ENCODE measurements at regions not wholly inside any gene's neighbourhood (a gene's known extent, or its start where the extent isn't known, plus 50 kb on each side); places are given as distances from the start of the nearest gene placed in this dataset.
"Not testable (repeated sequence)": the region's sequence is repeated elsewhere in the genome, so short reads cannot be mapped to it uniquely, and the experiment has no call there.

DNA sequence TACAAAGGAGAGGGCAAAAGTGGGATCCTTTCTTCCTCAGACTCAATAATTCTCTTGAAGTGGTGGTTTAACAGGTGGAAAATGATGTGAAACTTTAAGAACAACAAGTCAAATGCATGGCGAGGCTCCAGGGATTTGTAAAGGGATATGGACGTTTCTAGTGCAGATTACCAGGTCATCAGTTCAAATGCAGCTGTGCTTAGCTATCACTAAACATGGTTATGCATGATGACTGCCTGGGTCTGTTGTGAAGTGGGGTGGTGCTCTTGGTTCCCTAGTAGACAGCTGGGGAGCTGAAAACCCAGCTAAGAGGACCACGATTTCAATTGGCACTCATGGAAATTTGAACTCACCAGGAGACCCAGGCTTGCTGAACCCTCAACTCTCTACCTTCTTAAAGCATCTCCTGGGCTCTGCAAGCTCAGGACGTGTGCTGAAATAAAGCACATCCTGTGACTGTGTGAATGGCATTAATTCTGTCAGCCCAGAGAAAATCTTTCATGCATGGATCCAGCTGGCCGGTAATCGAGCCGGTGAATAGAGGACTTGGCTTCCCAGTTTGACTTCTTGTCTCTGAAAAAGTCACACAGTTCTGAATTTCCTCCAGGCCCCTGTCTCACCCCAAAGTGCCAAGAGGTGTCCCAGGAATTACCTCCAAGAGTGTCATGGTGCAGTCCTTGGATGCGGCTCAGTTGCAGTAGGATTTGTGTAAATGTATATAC lies 146.1 kb downstream of the MTX2 start:
- Mint-ChIP-seq H3K27ac (no peak overlapping the region), H3K9me3 (no peaks in the 10 kb centered on the region), H3K27me3 (peaks cover 20% of the 10 kb centered on the region), H3K4me1 (no peaks in the 10 kb centered on the region), H3K36me3 (no peaks in the 10 kb centered on the region), H3K4me3 (no peak overlapping the region)
- ATAC-seq = no peak

DNA sequence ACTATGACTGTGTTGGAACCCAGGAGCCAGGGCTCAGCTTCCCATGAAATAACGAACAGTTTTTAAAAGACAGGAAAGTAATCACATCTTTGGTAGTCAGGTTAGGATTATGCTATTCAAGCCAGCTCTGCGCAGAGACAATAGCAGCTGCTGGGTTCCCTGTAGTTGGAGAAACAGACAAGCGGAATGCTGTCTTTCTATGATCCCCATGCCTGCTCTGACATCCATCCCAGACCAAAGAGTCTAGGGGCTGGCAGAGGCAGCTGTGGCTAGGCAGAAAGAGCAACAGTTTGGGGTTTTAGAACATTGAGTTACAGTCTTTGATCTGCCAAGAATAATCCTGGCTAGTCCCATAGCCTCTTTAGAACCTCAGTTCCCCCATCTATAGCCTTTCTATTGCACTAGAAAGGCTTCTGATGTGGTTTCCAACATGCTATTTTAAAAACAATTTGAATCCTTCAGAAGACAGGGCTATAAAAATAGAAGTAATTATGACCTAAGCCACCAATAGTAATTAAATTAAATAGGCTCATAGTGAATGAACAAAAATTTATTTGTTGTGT lies 146.8 kb downstream of the MTX2 start:
- Mint-ChIP-seq H3K27me3 (peaks cover 20% of the 10 kb centered on the region), H3K36me3 (no peaks in the 10 kb centered on the region), H3K4me1 (no peaks in the 10 kb centered on the region), H3K9me3 (no peaks in the 10 kb centered on the region), H3K27ac (no peak overlapping the region), H3K4me3 (no peak overlapping the region)
- no peak for ATAC-seq

DNA sequence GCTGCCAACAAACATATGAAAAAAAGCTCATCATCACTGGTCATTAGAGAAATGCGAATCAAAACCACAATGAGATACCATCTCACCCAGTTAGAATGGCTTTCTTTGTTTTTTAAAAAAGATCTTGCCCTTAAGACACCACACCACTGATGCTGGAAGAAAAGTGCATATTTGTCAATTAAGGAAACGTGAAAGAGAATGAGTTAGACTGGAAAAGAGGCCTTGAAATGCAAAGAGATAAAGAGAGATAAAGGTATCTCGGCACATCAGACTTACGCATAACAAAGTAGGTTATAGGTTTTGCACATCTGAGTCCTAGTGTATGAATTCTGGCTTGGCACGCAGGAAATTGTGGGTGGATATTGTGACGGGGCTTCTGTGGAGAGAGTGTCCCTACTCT lies 149.5 kb downstream of the MTX2 start:
- no peaks in the 10 kb centered on the region for H3K4me1 Mint-ChIP-seq
- ATAC-seq = no peak
- H3K27me3 Mint-ChIP-seq = peaks cover 28% of the 10 kb centered on the region
- no peak overlapping the region for H3K27ac Mint-ChIP-seq
- no peak overlapping the region for H3K4me3 Mint-ChIP-seq
- H3K36me3 Mint-ChIP-seq = no peaks in the 10 kb centered on the region
- H3K9me3 Mint-ChIP-seq = no peaks in the 10 kb centered on the region

DNA sequence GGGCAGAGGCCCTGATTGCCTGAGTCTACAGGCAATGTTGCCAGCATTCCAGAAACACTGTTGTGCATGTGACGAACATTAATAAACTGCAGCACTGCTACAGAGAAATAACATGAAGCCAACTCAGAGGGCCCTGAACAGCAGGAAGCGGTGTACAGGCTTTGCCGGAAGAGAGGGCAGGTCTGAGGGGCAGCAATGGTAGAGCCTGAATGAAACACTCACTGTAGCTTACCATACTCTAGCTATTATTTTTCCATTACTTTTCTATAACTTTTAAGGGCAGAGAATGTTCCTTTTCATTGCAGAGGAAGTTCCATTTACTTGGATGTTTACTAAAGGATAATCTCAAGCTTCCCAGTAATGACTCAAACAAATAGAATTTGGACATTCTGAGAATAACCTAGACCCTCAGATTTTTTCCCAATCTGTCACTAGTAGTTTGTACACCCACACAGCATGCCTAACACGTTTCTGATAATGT lies 150.4 kb downstream of the MTX2 start:
- no peak for ATAC-seq
- no peak overlapping the region for H3K4me3 Mint-ChIP-seq
- H3K9me3 Mint-ChIP-seq = no peaks in the 10 kb centered on the region
- peaks cover 31% of the 10 kb centered on the region for H3K27me3 Mint-ChIP-seq
- no peaks in the 10 kb centered on the region for H3K4me1 Mint-ChIP-seq
- no peaks in the 10 kb centered on the region for H3K36me3 Mint-ChIP-seq
- no peak overlapping the region for H3K27ac Mint-ChIP-seq

DNA sequence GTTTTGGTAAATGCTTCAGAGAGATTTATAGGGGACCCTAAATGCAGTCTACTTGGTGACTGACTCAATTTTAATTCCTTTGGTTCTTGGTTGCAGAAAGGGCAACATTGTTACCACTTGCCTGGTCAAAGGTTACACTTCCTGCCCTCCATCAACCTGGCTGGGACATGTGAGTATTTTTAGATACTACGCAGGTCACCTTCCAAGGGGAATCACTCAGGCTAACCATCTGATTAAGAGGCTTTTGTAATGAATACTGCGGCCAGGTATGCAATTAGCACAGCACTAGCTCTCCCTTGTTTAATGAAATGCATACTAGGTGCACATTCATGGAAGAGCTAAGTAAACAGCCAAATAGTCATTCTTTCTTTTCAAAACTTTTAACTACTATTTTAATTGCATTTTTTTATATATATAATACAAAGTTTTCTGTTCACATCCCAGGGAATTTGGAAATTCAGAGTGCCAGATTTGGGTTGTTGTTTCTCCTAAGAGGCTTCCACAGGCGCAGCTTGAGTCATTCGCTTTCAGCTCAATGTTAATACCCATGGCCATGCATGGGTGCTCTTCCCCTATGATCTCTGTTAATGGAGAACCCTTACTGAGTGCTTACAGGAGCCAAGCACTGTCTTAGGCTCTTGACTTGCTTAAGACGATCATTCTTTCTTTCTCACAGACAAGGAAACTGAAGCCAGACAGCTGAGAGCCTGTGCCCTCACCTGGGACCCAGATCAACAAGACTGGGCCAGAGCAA lies 152.2 kb downstream of the MTX2 start:
- ATAC-seq = no peak
- Mint-ChIP-seq H3K9me3 (no peaks in the 10 kb centered on the region), H3K4me1 (no peaks in the 10 kb centered on the region), H3K4me3 (no peak overlapping the region), H3K27ac (no peak overlapping the region), H3K27me3 (peaks cover 27% of the 10 kb centered on the region), H3K36me3 (no peaks in the 10 kb centered on the region)

DNA sequence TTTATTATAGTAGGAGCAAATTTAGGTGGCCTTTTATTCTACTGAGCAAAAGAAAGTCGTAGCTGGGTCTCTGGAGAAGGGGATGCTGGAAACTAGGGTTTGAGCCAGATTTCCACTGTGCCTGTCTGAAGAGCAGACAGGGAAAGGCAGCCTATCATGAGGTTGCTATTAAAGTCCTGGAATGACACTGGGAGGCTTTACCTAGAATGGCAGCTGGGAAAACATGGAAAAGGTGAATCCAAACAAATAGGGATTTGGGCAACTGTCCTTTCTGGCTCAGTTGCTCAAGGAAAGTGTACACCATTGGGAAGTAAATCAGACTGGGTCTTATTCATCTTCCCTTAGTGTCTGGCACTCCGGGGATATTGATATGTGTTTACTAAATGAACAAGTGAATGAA lies 154.6 kb downstream of the MTX2 start:
- no peaks in the 10 kb centered on the region for H3K36me3 Mint-ChIP-seq
- ATAC-seq = no peak
- H3K27me3 Mint-ChIP-seq = peaks cover 27% of the 10 kb centered on the region
- no peak overlapping the region for H3K27ac Mint-ChIP-seq
- H3K4me3 Mint-ChIP-seq = no peak overlapping the region
- H3K4me1 Mint-ChIP-seq = peaks cover 3% of the 10 kb centered on the region
- H3K9me3 Mint-ChIP-seq = peaks cover 10% of the 10 kb centered on the region

DNA sequence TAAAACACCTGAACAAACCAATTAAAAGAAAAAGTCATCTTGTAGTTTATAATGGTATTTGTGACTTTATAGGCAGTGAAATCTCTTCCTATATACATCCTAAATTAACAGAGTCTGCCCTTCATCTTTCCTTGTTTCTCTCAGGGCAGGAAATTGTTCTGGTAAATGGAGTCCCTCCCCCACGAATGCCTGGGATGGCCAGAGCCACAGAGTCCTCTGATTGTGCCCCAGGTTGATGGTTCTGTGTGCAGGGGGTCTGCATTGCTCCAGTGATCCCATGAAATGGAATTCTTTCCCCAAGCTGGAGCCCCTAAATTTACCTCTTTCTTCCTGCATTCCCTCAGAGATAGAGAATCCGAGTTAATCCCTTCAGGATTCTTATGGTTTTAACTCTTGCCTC lies 155.5 kb downstream of the MTX2 start:
- Mint-ChIP-seq H3K36me3 (peaks cover 8% of the 10 kb centered on the region), H3K4me3 (no peak overlapping the region), H3K27me3 (peaks cover 27% of the 10 kb centered on the region), H3K4me1 (peaks cover 8% of the 10 kb centered on the region), H3K27ac (no peak overlapping the region), H3K9me3 (peaks cover 14% of the 10 kb centered on the region)
- ATAC-seq = no peak

DNA sequence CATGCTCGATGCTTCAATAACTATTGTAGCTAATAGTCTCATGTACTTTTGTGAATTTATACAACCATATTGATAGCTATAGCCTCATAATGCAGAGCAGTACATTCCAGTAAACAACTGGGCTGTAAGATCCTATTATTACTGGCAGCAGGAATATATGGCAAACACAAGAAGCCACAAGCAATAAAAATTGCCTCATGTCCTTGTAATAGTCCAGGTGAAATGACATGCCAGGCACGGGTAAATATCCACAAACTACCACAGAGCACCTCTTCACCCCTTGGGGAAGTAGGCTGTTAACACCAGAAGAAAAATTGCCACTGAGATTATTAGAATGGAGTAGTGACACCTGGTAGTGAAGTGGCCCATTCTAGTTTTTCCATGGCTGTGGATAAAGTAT lies 158.3 kb downstream of the MTX2 start:
- peaks cover 14% of the 10 kb centered on the region for H3K9me3 Mint-ChIP-seq
- ATAC-seq = no peak
- peak overlapping the region; percentile 16 for H3K27ac Mint-ChIP-seq
- H3K4me1 Mint-ChIP-seq = peaks cover 8% of the 10 kb centered on the region
- H3K27me3 Mint-ChIP-seq = peaks cover 25% of the 10 kb centered on the region
- H3K36me3 Mint-ChIP-seq = peaks cover 9% of the 10 kb centered on the region
- H3K4me3 Mint-ChIP-seq = no peak overlapping the region

DNA sequence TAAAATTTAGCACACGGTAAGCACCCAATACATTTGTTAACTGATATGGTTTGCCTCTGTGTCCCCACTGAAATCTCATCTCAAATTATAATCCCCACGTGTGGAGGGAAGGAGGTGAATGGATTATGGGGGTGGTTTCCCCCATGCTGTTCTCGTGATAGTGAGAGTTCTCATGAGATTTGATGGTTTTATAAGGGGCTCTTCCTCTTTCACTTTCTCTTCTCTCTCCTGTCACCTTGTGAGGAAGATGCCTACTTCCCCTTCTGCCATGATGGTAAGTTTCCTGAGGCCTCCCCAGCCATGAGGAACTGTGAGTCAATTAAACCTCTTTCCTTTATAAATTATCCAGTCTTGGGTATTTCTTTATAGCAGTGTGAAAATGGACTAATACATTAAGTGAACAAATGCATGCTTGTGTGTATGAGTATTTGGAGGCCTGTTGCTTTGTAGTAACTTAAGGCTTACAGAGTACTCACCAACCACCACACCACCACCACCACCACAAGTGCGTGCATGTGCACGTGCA lies 159.8 kb downstream of the MTX2 start:
- H3K27me3 Mint-ChIP-seq = peaks cover 10% of the 10 kb centered on the region
- peak overlapping the region; percentile 57 for H3K27ac Mint-ChIP-seq
- H3K36me3 Mint-ChIP-seq, H3K4me1 Mint-ChIP-seq, ATAC-seq, H3K4me3 Mint-ChIP-seq: not testable (repeated sequence)
- peaks cover 14% of the 10 kb centered on the region for H3K9me3 Mint-ChIP-seq

DNA sequence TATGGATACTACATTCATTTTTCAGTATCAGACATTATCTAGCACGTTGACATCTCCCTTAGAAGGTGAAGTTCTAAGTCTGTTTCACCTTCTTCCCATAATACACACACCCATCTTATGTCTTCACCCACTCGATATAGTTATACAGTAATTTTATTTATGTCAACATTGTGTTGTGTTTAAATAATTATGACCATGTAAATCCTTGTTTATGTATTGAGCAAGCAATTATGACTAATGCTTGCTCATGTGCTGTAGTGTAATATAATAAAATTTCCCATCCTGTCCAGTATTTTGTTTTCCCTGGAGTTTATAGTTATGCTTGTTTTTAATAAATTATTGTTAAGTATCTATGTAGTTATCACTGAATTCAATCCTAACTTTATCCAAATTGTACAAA lies 163.2 kb downstream of the MTX2 start:
- peaks cover 8% of the 10 kb centered on the region for H3K4me1 Mint-ChIP-seq

DNA sequence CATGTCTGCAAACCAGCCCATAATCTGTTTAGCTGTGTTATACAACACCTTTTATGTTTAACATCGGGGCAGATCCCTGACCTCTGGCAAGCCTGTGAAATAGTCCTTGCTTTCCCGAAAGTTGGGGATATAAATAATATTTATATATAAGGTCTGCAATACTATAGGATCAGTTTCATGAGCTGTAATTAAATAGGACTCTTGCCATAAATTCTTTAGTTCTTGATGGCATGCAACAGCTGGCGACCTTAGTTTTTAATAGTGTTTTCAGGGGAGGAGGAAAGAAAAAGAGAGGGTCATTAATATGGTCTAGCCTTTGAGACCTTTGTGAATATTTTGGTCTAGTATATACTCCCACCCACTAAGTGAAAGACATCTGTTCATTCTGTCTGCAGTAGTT lies 166.5 kb downstream of the MTX2 start:
- H3K27ac Mint-ChIP-seq = no peak overlapping the region
- peaks cover 13% of the 10 kb centered on the region for H3K27me3 Mint-ChIP-seq
- no peaks in the 10 kb centered on the region for H3K4me1 Mint-ChIP-seq
- no peaks in the 10 kb centered on the region for H3K36me3 Mint-ChIP-seq
- ATAC-seq = no peak
- H3K9me3 Mint-ChIP-seq = peaks cover 5% of the 10 kb centered on the region
- no peak overlapping the region for H3K4me3 Mint-ChIP-seq

More for the DNA sequence above, 163.2 kb downstream of the MTX2 start:
- ATAC-seq = no peak
- Mint-ChIP-seq H3K27ac (no peak overlapping the region), H3K9me3 (peaks cover 19% of the 10 kb centered on the region), H3K4me3 (no peak overlapping the region), H3K27me3 (peaks cover 13% of the 10 kb centered on the region), H3K36me3 (peaks cover 9% of the 10 kb centered on the region)

DNA sequence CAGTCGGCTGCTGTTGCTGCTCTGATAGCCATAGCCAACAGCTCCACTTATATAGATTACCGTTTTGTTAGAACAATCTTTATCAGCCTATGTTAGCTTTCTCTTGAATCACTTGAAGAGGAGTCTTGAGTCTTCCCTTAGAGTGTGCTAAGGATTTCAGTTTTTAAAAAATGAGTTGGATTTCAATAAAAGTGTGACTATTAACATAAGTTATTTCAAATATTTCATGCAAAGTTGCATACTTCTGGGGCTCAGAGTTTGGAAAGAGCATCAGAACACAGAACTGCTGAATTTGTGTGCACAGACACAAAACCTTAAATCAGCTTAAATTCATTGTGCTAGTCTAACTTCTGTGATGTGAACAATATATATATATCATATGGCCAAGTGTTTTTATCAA lies 174.7 kb downstream of the MTX2 start:
- Mint-ChIP-seq H3K36me3 (no peaks in the 10 kb centered on the region), H3K27me3 (peaks cover 7% of the 10 kb centered on the region), H3K9me3 (no peaks in the 10 kb centered on the region), H3K4me1 (peaks cover 10% of the 10 kb centered on the region), H3K4me3 (no peak overlapping the region), H3K27ac (no peak overlapping the region)
- ATAC-seq = no peak

DNA sequence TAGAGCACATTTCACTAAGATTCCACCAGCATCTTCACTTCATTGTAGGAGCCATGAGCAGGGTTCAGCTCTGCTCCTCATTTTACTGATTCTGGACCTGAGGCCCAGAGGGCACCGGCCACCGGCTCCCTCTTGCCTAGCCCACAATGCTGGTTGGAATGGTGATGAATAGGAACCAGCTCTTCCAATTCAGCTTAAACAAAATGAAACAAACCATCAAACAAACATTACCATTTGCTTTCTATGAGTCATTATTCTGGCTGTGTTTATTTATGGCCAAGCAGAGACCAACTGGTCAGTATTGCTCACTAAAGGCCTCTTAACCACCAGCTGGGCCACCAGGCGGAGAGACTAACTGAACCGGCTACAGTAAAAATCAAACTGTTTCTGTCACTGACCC lies 176.7 kb downstream of the MTX2 start:
- peaks cover 10% of the 10 kb centered on the region for H3K4me1 Mint-ChIP-seq

DNA sequence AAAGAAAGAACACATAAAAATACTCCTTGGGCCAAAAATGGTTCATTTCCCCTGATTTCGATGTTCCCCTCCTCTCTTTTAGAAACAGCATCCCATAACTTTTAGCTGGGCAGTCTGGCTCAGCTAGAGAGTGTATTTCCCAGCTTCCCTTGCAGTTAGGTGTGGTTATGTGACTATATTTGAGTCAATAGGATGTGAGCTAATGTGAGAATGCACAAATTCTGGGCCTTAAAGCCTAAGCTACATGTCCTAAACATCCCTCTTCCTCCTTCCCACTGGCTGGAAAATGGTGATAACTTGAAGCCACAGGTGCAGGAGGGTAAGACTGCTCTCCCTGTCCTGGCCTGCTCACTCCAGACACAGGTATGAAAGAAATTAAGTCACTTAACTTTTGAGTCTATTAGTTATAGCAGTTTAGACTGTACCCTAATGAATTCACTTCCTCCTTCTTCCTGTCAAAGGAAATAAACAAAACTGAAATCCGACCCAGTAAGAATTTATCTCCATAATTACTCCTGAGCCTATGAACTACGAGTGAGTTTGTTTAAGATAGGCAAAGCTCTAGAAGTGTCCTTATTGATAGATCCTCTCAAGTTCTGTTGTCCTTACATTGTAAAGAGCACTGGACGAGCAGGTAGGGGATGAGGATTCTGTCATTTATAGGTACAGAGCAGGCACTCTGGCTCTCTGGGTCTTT lies 177.6 kb downstream of the MTX2 start:
- Mint-ChIP-seq H3K9me3 (no peaks in the 10 kb centered on the region), H3K4me3 (no peak overlapping the region), H3K4me1 (peaks cover 10% of the 10 kb centered on the region), H3K27me3 (peaks cover 10% of the 10 kb centered on the region), H3K27ac (no peak overlapping the region), H3K36me3 (no peaks in the 10 kb centered on the region)
- ATAC-seq = no peak

More for the DNA sequence above, 176.7 kb downstream of the MTX2 start:
- no peaks in the 10 kb centered on the region for H3K36me3 Mint-ChIP-seq
- ATAC-seq = no peak
- H3K4me3 Mint-ChIP-seq = no peak overlapping the region
- no peaks in the 10 kb centered on the region for H3K9me3 Mint-ChIP-seq
- peaks cover 7% of the 10 kb centered on the region for H3K27me3 Mint-ChIP-seq
- H3K27ac Mint-ChIP-seq = no peak overlapping the region

DNA sequence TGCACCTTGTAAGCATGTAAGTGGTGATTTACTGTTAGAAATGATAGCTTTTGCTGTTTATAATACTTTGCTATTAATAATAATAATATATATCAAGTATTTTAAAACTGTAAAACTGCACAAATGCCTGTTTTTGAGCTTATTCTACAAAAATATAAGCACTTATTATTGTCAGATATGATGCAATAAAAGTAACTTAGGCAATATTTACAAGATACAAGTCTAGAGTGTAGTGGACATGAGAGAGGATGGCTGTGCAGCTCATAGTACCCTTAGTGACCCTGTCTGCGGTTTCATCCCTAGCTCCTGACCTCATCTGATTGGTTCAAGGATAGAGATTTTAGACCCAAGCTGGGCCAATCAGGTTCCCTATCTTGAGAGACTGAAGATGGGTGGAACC lies 178.4 kb downstream of the MTX2 start:
- no peak for ATAC-seq
- Mint-ChIP-seq H3K36me3 (no peaks in the 10 kb centered on the region), H3K27ac (no peak overlapping the region), H3K9me3 (no peaks in the 10 kb centered on the region), H3K4me3 (no peak overlapping the region), H3K4me1 (peaks cover 10% of the 10 kb centered on the region), H3K27me3 (peaks cover 13% of the 10 kb centered on the region)
